Neural cell (in vitro differentiated cells): ENCODE measurements at regions not wholly inside any gene's neighbourhood (a gene's known extent, or its start where the extent isn't known, plus 50 kb on each side); places are given as distances from the start of the nearest gene placed in this dataset.

ENCODE experiments used
- EZH2 ChIP-seq: fragments of 200-600, 300-800 bp; shearing (Covaris generic), sonication (generic); IDR thresholded peaks from 2 replicates; pipeline ENCODE4 v1.6.1; 2014; ENCODE audit warnings: antibody characterized with exemption, low read length, borderline replicate concordance, mild to moderate bottlenecking; ENCODE audit not compliant: insufficient read depth, poor library complexity, severe bottlenecking
- TF ChIP-seq, protein P1 (sequence below): fragments of 450-650 bp; IDR thresholded peaks from 2 replicates; pipeline ENCODE4 v1.5.1; 2014; ENCODE audit warnings: antibody characterized with exemption, mild to moderate bottlenecking, moderate library complexity; ENCODE audit not compliant: poor library complexity, severe bottlenecking

DNA sequence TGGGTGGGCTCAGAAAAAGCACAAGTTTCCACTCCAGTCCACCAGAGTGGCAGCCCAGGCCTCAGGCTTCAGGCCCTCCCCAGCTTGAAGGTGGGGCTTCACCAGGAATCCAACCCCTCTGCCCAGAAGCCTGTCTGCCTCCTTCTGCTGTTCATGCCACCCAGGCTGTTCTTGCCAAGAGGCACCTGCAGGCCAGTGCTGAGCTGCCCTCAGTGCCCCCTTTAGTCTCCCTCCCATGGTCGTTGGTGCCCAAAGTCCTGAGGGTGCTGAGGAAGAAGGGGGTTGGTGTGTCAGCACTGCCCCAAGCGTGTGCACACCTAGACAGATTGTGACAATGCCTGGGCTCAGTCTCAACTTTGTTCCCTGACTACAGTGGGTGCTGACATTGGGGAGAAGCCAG lies 475.3 kb downstream of the EPHA5 start:
- TF ChIP-seq, protein P1, sequence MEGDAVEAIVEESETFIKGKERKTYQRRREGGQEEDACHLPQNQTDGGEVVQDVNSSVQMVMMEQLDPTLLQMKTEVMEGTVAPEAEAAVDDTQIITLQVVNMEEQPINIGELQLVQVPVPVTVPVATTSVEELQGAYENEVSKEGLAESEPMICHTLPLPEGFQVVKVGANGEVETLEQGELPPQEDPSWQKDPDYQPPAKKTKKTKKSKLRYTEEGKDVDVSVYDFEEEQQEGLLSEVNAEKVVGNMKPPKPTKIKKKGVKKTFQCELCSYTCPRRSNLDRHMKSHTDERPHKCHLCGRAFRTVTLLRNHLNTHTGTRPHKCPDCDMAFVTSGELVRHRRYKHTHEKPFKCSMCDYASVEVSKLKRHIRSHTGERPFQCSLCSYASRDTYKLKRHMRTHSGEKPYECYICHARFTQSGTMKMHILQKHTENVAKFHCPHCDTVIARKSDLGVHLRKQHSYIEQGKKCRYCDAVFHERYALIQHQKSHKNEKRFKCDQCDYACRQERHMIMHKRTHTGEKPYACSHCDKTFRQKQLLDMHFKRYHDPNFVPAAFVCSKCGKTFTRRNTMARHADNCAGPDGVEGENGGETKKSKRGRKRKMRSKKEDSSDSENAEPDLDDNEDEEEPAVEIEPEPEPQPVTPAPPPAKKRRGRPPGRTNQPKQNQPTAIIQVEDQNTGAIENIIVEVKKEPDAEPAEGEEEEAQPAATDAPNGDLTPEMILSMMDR = no peak
- no peak for TF ChIP-seq EZH2
